ENCODE measurements at regions not wholly inside any gene's neighbourhood (a gene's known extent, or its start where the extent isn't known, plus 50 kb on each side); places are given as distances from the start of the nearest gene placed in this dataset.

DNA sequence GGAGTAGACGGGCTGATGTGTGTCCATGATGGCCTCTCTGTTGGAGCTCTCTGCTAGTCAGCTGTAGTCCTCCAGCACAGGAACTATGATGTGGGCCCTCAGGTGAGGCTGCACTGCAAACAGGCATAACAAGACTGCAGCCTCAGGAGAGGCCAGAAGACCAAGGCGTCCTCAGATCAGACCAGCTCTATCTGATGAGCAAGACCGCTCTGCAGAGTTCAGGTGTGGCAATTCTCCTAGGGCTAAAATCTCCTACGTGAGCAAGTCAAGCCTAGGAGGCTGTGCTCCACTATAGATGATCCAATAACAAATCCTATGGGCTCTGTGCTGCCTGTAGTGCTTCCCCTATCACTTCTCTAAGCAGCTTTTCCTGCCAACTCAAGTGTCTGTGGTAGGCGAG lies 633.4 kb upstream of the SYNCRIP start:
- no peaks in the 10 kb centered on the region for H3K36me3 ChIP-seq (ENCODE audit: insufficient read depth, low read length)
- H3K4me3 ChIP-seq, result no peak overlapping the region
- no peak overlapping the region for H3K9ac ChIP-seq (ENCODE audit: insufficient read length)
- TF ChIP-seq EZH2 (IDR thresholded peaks at IDR 0.05), result no peak
- no peak for TF ChIP-seq FOXP2 (optimal IDR thresholded peaks at IDR 0.05; ENCODE audit: control extremely low read depth, extremely low read length, insufficient read depth)
- TF ChIP-seq POLR2AphosphoS5 (IDR thresholded peaks at IDR 0.05; ENCODE audit: borderline replicate concordance, low read depth, low read length), result no peak
- no peak overlapping the region for H3K27ac ChIP-seq
- H3K9me3 ChIP-seq (ENCODE audit: low read depth, low read length), result no peaks in the 10 kb centered on the region
- DNase-seq (ENCODE audit: low read depth, low spot score), result no peak

GRCh38 chr6:86273936-86274335 lies 631.2 kb upstream of the SYNCRIP start:
- H3K36me3 ChIP-seq (ENCODE audit: insufficient read depth, low read length), result no peaks in the 10 kb centered on the region
- H3K27ac ChIP-seq, result no peak overlapping the region
- H3K4me3 ChIP-seq, result no peak overlapping the region
- no peak for TF ChIP-seq POLR2AphosphoS5 (IDR thresholded peaks at IDR 0.05; ENCODE audit: borderline replicate concordance, low read depth, low read length)
- TF ChIP-seq FOXP2 (optimal IDR thresholded peaks at IDR 0.05; ENCODE audit: control extremely low read depth, extremely low read length, insufficient read depth), result no peak
- TF ChIP-seq EZH2 (IDR thresholded peaks at IDR 0.05), result no peak
- H3K9ac ChIP-seq (ENCODE audit: insufficient read length), result no peak overlapping the region
- H3K9me3 ChIP-seq (ENCODE audit: low read depth, low read length), result no peaks in the 10 kb centered on the region
- no peak for DNase-seq (ENCODE audit: low read depth, low spot score)

- Histone ChIP-seq H3K4me3 (no peak overlapping the region), H3K36me3 (ENCODE audit: insufficient read depth, low read length) (no peaks in the 10 kb centered on the region), H3K9me3 (ENCODE audit: low read depth, low read length) (no peaks in the 10 kb centered on the region), H3K9ac (ENCODE audit: insufficient read length) (no peak overlapping the region), H3K27ac (no peak overlapping the region)
- TF ChIP-seq POLR2AphosphoS5 (IDR thresholded peaks at IDR 0.05; ENCODE audit: borderline replicate concordance, low read depth, low read length) (no peak), EZH2 (IDR thresholded peaks at IDR 0.05) (no peak), FOXP2 (optimal IDR thresholded peaks at IDR 0.05; ENCODE audit: control extremely low read depth, extremely low read length, insufficient read depth) (no peak)
- no peak for DNase-seq (ENCODE audit: low read depth, low spot score)
Measured at GRCh38 chr6:86256615-86257187, 614.0 kb upstream of the SYNCRIP start.

DNA sequence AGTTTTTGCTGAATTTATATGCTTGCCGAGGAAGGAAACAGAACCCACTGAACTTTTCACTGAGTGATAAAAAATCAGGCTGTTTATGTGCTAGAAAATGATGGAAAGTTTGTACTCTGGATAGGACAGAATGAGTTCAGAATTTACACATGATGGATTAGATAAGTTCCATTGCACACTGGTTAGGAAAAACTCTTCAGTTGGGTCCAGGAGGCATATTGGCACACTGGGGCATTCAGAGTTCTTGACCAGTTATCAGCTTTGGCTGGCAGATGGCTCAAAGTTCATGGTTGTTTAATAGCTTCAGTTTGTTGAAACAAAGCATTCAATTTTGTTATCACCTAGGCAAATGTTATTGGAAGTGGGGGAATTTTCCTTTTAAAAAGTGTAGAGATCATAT lies 613.3 kb upstream of the SYNCRIP start:
- Histone ChIP-seq H3K4me3 (no peak overlapping the region), H3K9me3 (ENCODE audit: low read depth, low read length) (no peaks in the 10 kb centered on the region), H3K27ac (no peak overlapping the region), H3K9ac (ENCODE audit: insufficient read length) (no peak overlapping the region), H3K36me3 (ENCODE audit: insufficient read depth, low read length) (no peaks in the 10 kb centered on the region)
- no peak for DNase-seq (ENCODE audit: low read depth, low spot score)
- TF ChIP-seq POLR2AphosphoS5 (IDR thresholded peaks at IDR 0.05; ENCODE audit: borderline replicate concordance, low read depth, low read length), result no peak
- TF ChIP-seq FOXP2 (optimal IDR thresholded peaks at IDR 0.05; ENCODE audit: control extremely low read depth, extremely low read length, insufficient read depth), result no peak
- no peak for TF ChIP-seq EZH2 (IDR thresholded peaks at IDR 0.05)

DNA sequence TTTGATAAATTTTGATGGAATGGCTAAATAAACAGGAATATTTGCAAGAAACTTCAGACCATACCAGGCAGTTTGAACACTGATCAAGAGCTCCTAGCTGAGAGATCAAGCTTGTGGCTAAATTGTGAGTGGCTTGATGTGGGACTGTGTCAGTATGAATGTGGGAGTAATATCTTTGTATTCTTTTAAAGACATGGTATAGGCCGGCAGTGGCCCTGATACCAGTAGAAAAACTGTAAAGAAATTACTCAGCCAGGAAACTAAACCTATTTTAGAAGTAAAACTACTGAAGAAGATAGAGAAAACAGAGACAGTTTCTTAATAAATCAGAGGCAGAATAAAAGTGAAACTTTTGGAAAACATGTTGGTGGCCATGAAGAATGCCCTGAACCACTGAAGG lies 608.4 kb upstream of the SYNCRIP start:
- no peaks in the 10 kb centered on the region for H3K36me3 ChIP-seq (ENCODE audit: insufficient read depth, low read length)
- no peak for DNase-seq (ENCODE audit: low read depth, low spot score)
- no peak overlapping the region for H3K9ac ChIP-seq (ENCODE audit: insufficient read length)
- no peaks in the 10 kb centered on the region for H3K9me3 ChIP-seq (ENCODE audit: low read depth, low read length)
- TF ChIP-seq POLR2AphosphoS5 (IDR thresholded peaks at IDR 0.05; ENCODE audit: borderline replicate concordance, low read depth, low read length) (no peak), FOXP2 (optimal IDR thresholded peaks at IDR 0.05; ENCODE audit: control extremely low read depth, extremely low read length, insufficient read depth) (no peak), EZH2 (IDR thresholded peaks at IDR 0.05) (no peak)
- H3K27ac ChIP-seq, result no peak overlapping the region
- H3K4me3 ChIP-seq, result no peak overlapping the region

GRCh38 chr6:86217906-86218305 lies 575.2 kb upstream of the SYNCRIP start:
- Histone ChIP-seq H3K9me3 (ENCODE audit: low read depth, low read length) (no peaks in the 10 kb centered on the region), H3K36me3 (ENCODE audit: insufficient read depth, low read length) (no peaks in the 10 kb centered on the region), H3K27ac (no peak overlapping the region), H3K9ac (ENCODE audit: insufficient read length) (no peak overlapping the region), H3K4me3 (no peak overlapping the region)
- TF ChIP-seq POLR2AphosphoS5 (IDR thresholded peaks at IDR 0.05; ENCODE audit: borderline replicate concordance, low read depth, low read length), result no peak
- no peak for TF ChIP-seq EZH2 (IDR thresholded peaks at IDR 0.05)
- DNase-seq (ENCODE audit: low read depth, low spot score), result no peak

DNA sequence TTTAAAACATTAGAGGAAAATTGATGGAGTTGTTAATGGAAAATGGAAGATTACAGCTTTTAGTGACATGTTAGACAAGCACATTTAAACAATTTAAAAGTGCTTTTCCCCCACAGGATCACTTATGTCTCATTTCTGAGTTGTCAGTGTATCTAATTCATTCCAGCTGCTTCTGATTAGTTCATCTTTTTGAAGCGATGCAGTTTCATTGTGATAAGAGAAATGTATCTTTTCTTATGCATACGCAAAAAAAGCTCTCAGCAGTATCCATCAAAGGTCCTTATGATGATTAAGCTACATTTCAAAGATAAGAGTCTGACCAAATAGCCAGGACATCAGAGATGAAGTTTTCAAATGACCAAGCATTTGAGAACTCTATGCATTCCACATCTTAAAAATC lies 572.6 kb upstream of the SYNCRIP start:
- H3K9me3 ChIP-seq (ENCODE audit: low read depth, low read length), result no peaks in the 10 kb centered on the region
- H3K9ac ChIP-seq (ENCODE audit: insufficient read length), result no peak overlapping the region
- H3K4me3 ChIP-seq, result no peak overlapping the region
- no peak for TF ChIP-seq FOXP2 (optimal IDR thresholded peaks at IDR 0.05; ENCODE audit: control extremely low read depth, extremely low read length, insufficient read depth)
- no peak for TF ChIP-seq POLR2AphosphoS5 (IDR thresholded peaks at IDR 0.05; ENCODE audit: borderline replicate concordance, low read depth, low read length)
- no peak for TF ChIP-seq EZH2 (IDR thresholded peaks at IDR 0.05)
- H3K36me3 ChIP-seq (ENCODE audit: insufficient read depth, low read length), result no peaks in the 10 kb centered on the region
- no peak overlapping the region for H3K27ac ChIP-seq
- no peak for DNase-seq (ENCODE audit: low read depth, low spot score)

DNA sequence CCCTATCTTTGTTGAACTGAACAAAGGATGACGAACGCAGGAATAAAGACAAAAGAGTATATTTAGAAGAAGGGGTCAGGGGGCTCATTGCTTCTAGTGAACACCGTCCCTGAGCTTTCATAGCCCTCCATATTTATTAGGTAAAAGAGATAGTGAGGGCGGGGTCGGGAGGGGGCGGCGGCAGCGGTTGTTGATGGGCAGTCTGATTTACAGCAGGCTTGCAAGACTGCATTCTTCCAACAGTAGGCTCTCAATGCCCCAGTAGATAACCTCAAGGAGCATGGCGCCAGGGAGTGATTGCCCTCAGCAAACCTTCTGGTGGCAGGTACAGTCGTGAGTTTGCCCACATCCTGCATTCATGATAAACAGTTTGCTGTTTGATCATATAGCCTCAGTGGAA lies 563.3 kb upstream of the SYNCRIP start:
- H3K9me3 ChIP-seq (ENCODE audit: low read depth, low read length), result no peaks in the 10 kb centered on the region
- H3K27ac ChIP-seq, result no peak overlapping the region
- H3K4me3 ChIP-seq, result no peak overlapping the region
- H3K36me3 ChIP-seq (ENCODE audit: insufficient read depth, low read length), result no peaks in the 10 kb centered on the region
- DNase-seq (ENCODE audit: low read depth, low spot score), result no peak
- TF ChIP-seq POLR2AphosphoS5 (IDR thresholded peaks at IDR 0.05; ENCODE audit: borderline replicate concordance, low read depth, low read length) (no peak), FOXP2 (optimal IDR thresholded peaks at IDR 0.05; ENCODE audit: control extremely low read depth, extremely low read length, insufficient read depth) (no peak), EZH2 (IDR thresholded peaks at IDR 0.05) (no peak)
- no peak overlapping the region for H3K9ac ChIP-seq (ENCODE audit: insufficient read length)

DNA sequence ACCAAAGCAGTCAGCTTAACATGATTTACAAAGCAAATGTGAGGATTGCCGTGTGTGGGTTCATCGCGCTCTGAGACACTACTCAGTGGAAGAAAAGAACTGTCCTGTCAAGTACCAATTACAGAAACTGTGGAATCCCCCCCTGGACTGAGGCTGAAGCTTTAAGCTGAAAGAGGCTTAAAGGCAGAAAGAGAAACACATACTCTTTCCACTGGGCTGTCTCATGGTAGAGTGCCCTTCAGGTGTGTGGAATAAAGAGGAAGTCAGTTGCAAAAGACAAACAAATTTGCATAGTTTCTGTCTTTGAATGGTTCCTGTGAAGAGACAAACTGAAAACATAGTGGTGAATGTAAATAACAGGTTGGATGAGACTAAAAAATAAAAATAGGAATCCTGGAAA lies 560.4 kb upstream of the SYNCRIP start:
- Histone ChIP-seq H3K4me3 (no peak overlapping the region), H3K27ac (no peak overlapping the region), H3K36me3 (ENCODE audit: insufficient read depth, low read length) (no peaks in the 10 kb centered on the region), H3K9ac (ENCODE audit: insufficient read length) (no peak overlapping the region), H3K9me3 (ENCODE audit: low read depth, low read length) (no peaks in the 10 kb centered on the region)
- TF ChIP-seq FOXP2 (optimal IDR thresholded peaks at IDR 0.05; ENCODE audit: control extremely low read depth, extremely low read length, insufficient read depth), result no peak
- no peak for TF ChIP-seq POLR2AphosphoS5 (IDR thresholded peaks at IDR 0.05; ENCODE audit: borderline replicate concordance, low read depth, low read length)
- TF ChIP-seq EZH2 (IDR thresholded peaks at IDR 0.05), result no peak
- DNase-seq (ENCODE audit: low read depth, low spot score), result no peak

All from SK-N-MC (cell line).